OCI-LY7 (cell line): ENCODE measurements at regions not wholly inside any gene's neighbourhood (a gene's known extent, or its start where the extent isn't known, plus 50 kb on each side); places are given as distances from the start of the nearest gene placed in this dataset.

ENCODE experiments used
- BruUV-seq: library from RNA; stranded (reverse); fragments of 400-500 nt; replicated peaks from 2 replicates; lab custom pipeline; 2021; lab: Mats Ljungman, UMichigan
- CTCF ChIA-PET: fragments of 300-600 bp; sonication (Branson Sonifier 250); formaldehyde crosslinking; loops from one replicate; lab custom pipeline; 2022; ENCODE audit warnings: antibody characterized with exemption; ENCODE audit not compliant: unreplicated experiment; lab: Charles Lee
- POLR2A ChIA-PET: fragments of 300-600 bp; sonication (Branson Sonifier 250); formaldehyde crosslinking; loops from one replicate; lab custom pipeline; 2022; ENCODE audit warnings: antibody characterized with exemption; lab: Charles Lee
- DNase-seq: peaks from one replicate; pipeline ENCODE4 v3.0.0-alpha.2; 2015; ENCODE audit warnings: low spot score
- H2AFZ ChIP-seq: fragments of 200-600 bp; sonication (generic), shearing (Covaris generic); 2 replicates; pipeline ENCODE4 v1.6.1; 2014; ENCODE audit warnings: mild to moderate bottlenecking, antibody characterized with exemption, low read length, moderate library complexity
- H3K27ac ChIP-seq: fragments of 200-600 bp; sonication (generic); 2 replicates; pipeline ENCODE4 v1.5.1; 2014; ENCODE audit warnings: mixed run types, low read depth, mild to moderate bottlenecking, moderate library complexity, low read length, inconsistent platforms; ENCODE audit not compliant: poor library complexity, severe bottlenecking
- H3K36me3 ChIP-seq: fragments of 200-600 bp; sonication (generic); 2 replicates; pipeline ENCODE4 v1.6.1; 2014; ENCODE audit warnings: mild to moderate bottlenecking, antibody characterized with exemption, low read length, moderate library complexity, mixed read lengths; ENCODE audit not compliant: insufficient read depth
- H3K4me1 ChIP-seq: fragments of 200-600 bp; sonication (generic); 2 replicates; pipeline ENCODE4 v1.5.1; 2014; ENCODE audit warnings: mild to moderate bottlenecking, low read length; ENCODE audit not compliant: insufficient read depth, poor library complexity, severe bottlenecking
- H3K4me2 ChIP-seq: fragments of 200-600 bp; sonication (generic); 2 replicates; pipeline ENCODE4 v1.6.1; 2014; ENCODE audit warnings: mild to moderate bottlenecking, low read length
- H3K4me3 ChIP-seq: fragments of 200-600 bp; sonication (generic); 2 replicates; pipeline ENCODE4 v1.5.1; 2014; ENCODE audit warnings: mild to moderate bottlenecking, low read depth, low read length; ENCODE audit not compliant: poor library complexity, severe bottlenecking
- H3K79me2 ChIP-seq: fragments of 200-600 bp; sonication (generic); 2 replicates; pipeline ENCODE4 v1.6.1; 2016; ENCODE audit warnings: low read depth, mild to moderate bottlenecking, low read length, moderate library complexity, mixed read lengths; ENCODE audit not compliant: insufficient read depth
- H3K9me2 ChIP-seq: fragments of 200-600 bp; sonication (generic); 2 replicates; pipeline ENCODE4 v1.6.1; 2016; ENCODE audit warnings: mild to moderate bottlenecking, low read length, mixed read lengths; ENCODE audit not compliant: insufficient read depth
- H3K9me3 ChIP-seq: fragments of 200-600 bp; sonication (generic); 2 replicates; pipeline ENCODE4 v1.6.1; 2014; ENCODE audit warnings: mild to moderate bottlenecking, mixed run types, low read length, mixed read lengths
- H4K20me1 ChIP-seq: fragments of 200-600 bp; sonication (generic); 2 replicates; pipeline ENCODE4 v1.6.1; 2014; ENCODE audit warnings: mild to moderate bottlenecking, antibody characterized with exemption, low read length, moderate library complexity, mixed read lengths; ENCODE audit not compliant: insufficient read depth
- EZH2phosphoT487 ChIP-seq: fragments of 200-600 bp; sonication (generic); IDR thresholded peaks from 2 replicates; pipeline ENCODE4 v1.6.1; 2018; ENCODE audit warnings: low read depth, borderline replicate concordance, mild to moderate bottlenecking, mixed run types, antibody characterized with exemption, low read length, moderate library complexity, mixed read lengths
- intact Hi-C: fragments of 100-400 bp; cut with micrococcal nuclease; formaldehyde crosslinking; loops from one replicate; pipeline ENCODE4 v1.10.0; 2022; ENCODE audit not compliant: unreplicated experiment
- TF ChIP-seq, protein P1 (sequence below): fragments of 200-600 bp; sonication (generic); conservative IDR thresholded peaks from 2 replicates; pipeline ENCODE4 v1.5.1; 2014; ENCODE audit warnings: mild to moderate bottlenecking, antibody characterized with exemption, low read length, moderate library complexity, mixed read lengths

DNA sequence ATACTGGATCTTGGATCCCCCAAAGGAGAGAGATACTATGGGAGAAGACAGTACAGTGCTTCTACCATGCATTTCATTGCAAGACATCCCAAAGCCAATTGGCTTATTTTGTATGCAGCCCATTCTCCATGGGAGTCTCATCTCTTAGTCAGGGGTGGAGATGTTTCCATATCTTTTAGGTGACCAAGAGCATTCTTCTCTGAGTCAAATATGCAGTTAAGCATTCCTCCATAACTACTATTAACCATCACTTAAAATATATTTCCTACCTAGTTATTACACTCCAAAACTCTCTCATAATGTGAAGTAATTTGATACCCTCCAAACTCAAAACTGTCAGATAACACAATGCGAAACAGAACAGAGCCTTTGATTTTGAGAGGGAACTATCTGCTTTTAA lies 542.6 kb downstream of the HDGFL1 start:
- ChIA-PET POLR2A (no interaction called here), CTCF (no interaction called here)
- no peaks in the 10 kb centered on the region for H4K20me1 ChIP-seq
- H3K79me2 ChIP-seq, result no peaks in the 10 kb centered on the region
- H3K36me3 ChIP-seq, result no peaks in the 10 kb centered on the region
- no peak overlapping the region for H3K4me3 ChIP-seq
- H3K4me2 ChIP-seq, result no peak overlapping the region
- intact Hi-C loops, result no loop called here
- no TSS peak for BruUV-seq
- DNase-seq, result no peak
- H3K9me3 ChIP-seq, result no peaks in the 10 kb centered on the region
- H2AFZ ChIP-seq, result no peak overlapping the region
- no peaks in the 10 kb centered on the region for H3K4me1 ChIP-seq
- H3K27ac ChIP-seq, result no peak overlapping the region
- H3K9me2 ChIP-seq, result no peaks in the 10 kb centered on the region
- TF ChIP-seq EZH2phosphoT487, result no peak
- TF ChIP-seq, protein P1, sequence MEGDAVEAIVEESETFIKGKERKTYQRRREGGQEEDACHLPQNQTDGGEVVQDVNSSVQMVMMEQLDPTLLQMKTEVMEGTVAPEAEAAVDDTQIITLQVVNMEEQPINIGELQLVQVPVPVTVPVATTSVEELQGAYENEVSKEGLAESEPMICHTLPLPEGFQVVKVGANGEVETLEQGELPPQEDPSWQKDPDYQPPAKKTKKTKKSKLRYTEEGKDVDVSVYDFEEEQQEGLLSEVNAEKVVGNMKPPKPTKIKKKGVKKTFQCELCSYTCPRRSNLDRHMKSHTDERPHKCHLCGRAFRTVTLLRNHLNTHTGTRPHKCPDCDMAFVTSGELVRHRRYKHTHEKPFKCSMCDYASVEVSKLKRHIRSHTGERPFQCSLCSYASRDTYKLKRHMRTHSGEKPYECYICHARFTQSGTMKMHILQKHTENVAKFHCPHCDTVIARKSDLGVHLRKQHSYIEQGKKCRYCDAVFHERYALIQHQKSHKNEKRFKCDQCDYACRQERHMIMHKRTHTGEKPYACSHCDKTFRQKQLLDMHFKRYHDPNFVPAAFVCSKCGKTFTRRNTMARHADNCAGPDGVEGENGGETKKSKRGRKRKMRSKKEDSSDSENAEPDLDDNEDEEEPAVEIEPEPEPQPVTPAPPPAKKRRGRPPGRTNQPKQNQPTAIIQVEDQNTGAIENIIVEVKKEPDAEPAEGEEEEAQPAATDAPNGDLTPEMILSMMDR, result no peak

DNA sequence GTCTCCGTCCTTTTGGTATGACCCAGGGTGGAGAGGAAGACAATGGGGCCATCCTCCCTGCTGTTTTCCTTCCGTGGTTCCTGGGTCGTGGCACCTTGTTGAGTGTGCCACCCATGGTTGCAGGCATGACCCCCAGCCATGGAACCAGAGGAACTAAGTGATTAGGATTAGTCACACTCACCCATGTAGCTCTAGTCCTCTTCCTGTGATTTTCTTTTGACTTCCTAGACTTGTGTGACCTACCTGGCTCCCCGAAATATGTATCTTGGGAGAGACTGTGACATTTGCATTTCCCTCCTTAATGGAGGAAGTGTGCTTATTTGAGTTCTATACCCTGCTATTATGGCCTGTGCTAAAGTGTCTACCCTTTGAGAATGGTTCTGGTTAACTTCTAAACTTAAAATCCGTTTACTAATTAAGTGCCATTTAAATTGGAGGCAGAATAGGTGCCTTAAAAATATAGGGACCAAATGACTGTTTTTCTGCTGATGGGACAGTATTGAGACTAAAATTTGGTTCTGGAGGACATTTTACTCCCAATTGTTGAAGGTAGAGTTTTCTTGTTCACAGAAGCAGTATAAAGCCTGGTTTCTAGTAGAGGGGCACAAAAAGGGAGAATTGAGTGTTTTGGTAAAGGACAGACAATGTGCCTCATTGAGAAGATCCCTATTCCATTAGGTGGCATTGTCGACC lies 545.6 kb downstream of the HDGFL1 start:
- Histone ChIP-seq H3K9me2 (no peaks in the 10 kb centered on the region), H2AFZ (no peak overlapping the region), H3K79me2 (no peaks in the 10 kb centered on the region), H4K20me1 (no peaks in the 10 kb centered on the region), H3K4me2 (no peak overlapping the region), H3K9me3 (no peaks in the 10 kb centered on the region), H3K4me1 (no peaks in the 10 kb centered on the region), H3K36me3 (no peaks in the 10 kb centered on the region), H3K27ac (no peak overlapping the region), H3K4me3 (no peak overlapping the region)
- no peak for DNase-seq
- TF ChIP-seq, protein P1, result no peak
- no peak for TF ChIP-seq EZH2phosphoT487
- ChIA-PET POLR2A (no interaction called here), CTCF (no interaction called here)
- intact Hi-C loops, result no loop called here
- BruUV-seq, result no TSS peak

GRCh38 chr6:23137611-23138010 lies 568.2 kb downstream of the HDGFL1 start:
- no TSS peak for BruUV-seq
- H2AFZ ChIP-seq, result no peak overlapping the region
- H3K9me3 ChIP-seq, result peaks cover 4% of the 10 kb centered on the region; the same call in 1 of the 2 replicates
- H3K4me1 ChIP-seq, result no peaks in the 10 kb centered on the region
- TF ChIP-seq, protein P1, result no peak
- TF ChIP-seq EZH2phosphoT487, result no peak
- no peaks in the 10 kb centered on the region for H4K20me1 ChIP-seq
- no peaks in the 10 kb centered on the region for H3K36me3 ChIP-seq
- H3K4me2 ChIP-seq, result no peak overlapping the region
- H3K79me2 ChIP-seq, result no peaks in the 10 kb centered on the region
- CTCF ChIA-PET, result no interaction called here
- no peak overlapping the region for H3K27ac ChIP-seq
- no peak for DNase-seq
- H3K9me2 ChIP-seq, result no peaks in the 10 kb centered on the region
- POLR2A ChIA-PET, result no interaction called here
- H3K4me3 ChIP-seq, result no peak overlapping the region
- intact Hi-C loops, result no loop called here
